ENCODE measurements at regions not wholly inside any gene's neighbourhood (a gene's known extent, or its start where the extent isn't known, plus 50 kb on each side); places are given as distances from the start of the nearest gene placed in this dataset.
A peak's percentile ranks its signal among the peaks of the same experiment; 100 is the strongest.
"Not testable (repeated sequence)": the region's sequence is repeated elsewhere in the genome, so short reads cannot be mapped to it uniquely, and the experiment has no call there.

GRCh38 chr5:62812621-62813255 is 234.1 kb downstream of the LRRC70 start:
- no peak overlapping the region for H3K4me3 ChIP-seq (ENCODE audit: low read length)
- H3K9me3 ChIP-seq (ENCODE audit: insufficient read depth, low read depth, low read length): no peaks in the 10 kb centered on the region
- no peak overlapping the region for H3K9ac ChIP-seq (ENCODE audit: low read depth, low read length)
- no peaks in the 10 kb centered on the region for H3K36me3 ChIP-seq (ENCODE audit: insufficient read depth, low read length)
- WGBS: 88% methylated on average over 6 of the region's 6 CpGs
- H3K4me1 ChIP-seq (ENCODE audit: insufficient read depth, low read length): no peaks in the 10 kb centered on the region
- H3K27ac ChIP-seq (ENCODE audit: low read depth, low read length): no peak overlapping the region
- H3K27me3 ChIP-seq (ENCODE audit: insufficient read depth, low read length): no peaks in the 10 kb centered on the region

GRCh38 chr5:62804819-62805218 is 226.2 kb downstream of the LRRC70 start:
- peak overlapping the region; percentile 23; the same call in 1 of the 2 replicates for H3K4me3 ChIP-seq (ENCODE audit: low read length)
- not testable (repeated sequence) for H3K9ac ChIP-seq (ENCODE audit: low read depth, low read length); H3K4me1 ChIP-seq (ENCODE audit: insufficient read depth, low read length); H3K27ac ChIP-seq (ENCODE audit: low read depth, low read length); H3K27me3 ChIP-seq (ENCODE audit: insufficient read depth, low read length); H3K36me3 ChIP-seq (ENCODE audit: insufficient read depth, low read length); H3K9me3 ChIP-seq (ENCODE audit: insufficient read depth, low read depth, low read length)
- WGBS: 78% methylated on average over 6 of the region's 13 CpGs

GRCh38 chr5:62795926-62796325 is 217.3 kb downstream of the LRRC70 start:
- H3K36me3 ChIP-seq (ENCODE audit: insufficient read depth, low read length): no peaks in the 10 kb centered on the region
- no peaks in the 10 kb centered on the region for H3K27me3 ChIP-seq (ENCODE audit: insufficient read depth, low read length)

GRCh38 chr5:62794456-62794855 is 215.8 kb downstream of the LRRC70 start:
- H3K4me1 ChIP-seq (ENCODE audit: insufficient read depth, low read length): no peaks in the 10 kb centered on the region
- no peak overlapping the region for H3K27ac ChIP-seq (ENCODE audit: low read depth, low read length)
- WGBS: 94% methylated on average over 4 of the region's 4 CpGs

More at GRCh38 chr5:62795926-62796325, 217.3 kb downstream of the LRRC70 start:
- H3K4me1 ChIP-seq (ENCODE audit: insufficient read depth, low read length): no peaks in the 10 kb centered on the region
- H3K4me3 ChIP-seq (ENCODE audit: low read length): no peak overlapping the region
- H3K9me3 ChIP-seq (ENCODE audit: insufficient read depth, low read depth, low read length): peaks cover 12% of the 10 kb centered on the region
- no peak overlapping the region for H3K9ac ChIP-seq (ENCODE audit: low read depth, low read length)
- H3K27ac ChIP-seq (ENCODE audit: low read depth, low read length): no peak overlapping the region

GRCh38 chr5:62791059-62791458 is 212.4 kb downstream of the LRRC70 start:
- Histone ChIP-seq H3K9me3 (ENCODE audit: insufficient read depth, low read depth, low read length) (no peaks in the 10 kb centered on the region), H3K27me3 (ENCODE audit: insufficient read depth, low read length) (no peaks in the 10 kb centered on the region), H3K36me3 (ENCODE audit: insufficient read depth, low read length) (no peaks in the 10 kb centered on the region), H3K9ac (ENCODE audit: low read depth, low read length) (no peak overlapping the region), H3K4me1 (ENCODE audit: insufficient read depth, low read length) (no peaks in the 10 kb centered on the region), H3K4me3 (ENCODE audit: low read length) (no peak overlapping the region), H3K27ac (ENCODE audit: low read depth, low read length) (no peak overlapping the region)
- 70% methylated on average over 1 of the region's 2 CpGs for WGBS

More at GRCh38 chr5:62794456-62794855, 215.8 kb downstream of the LRRC70 start:
- no peaks in the 10 kb centered on the region for H3K36me3 ChIP-seq (ENCODE audit: insufficient read depth, low read length)
- peaks cover 12% of the 10 kb centered on the region for H3K9me3 ChIP-seq (ENCODE audit: insufficient read depth, low read depth, low read length)
- H3K9ac ChIP-seq (ENCODE audit: low read depth, low read length): no peak overlapping the region
- H3K27me3 ChIP-seq (ENCODE audit: insufficient read depth, low read length): no peaks in the 10 kb centered on the region
- H3K4me3 ChIP-seq (ENCODE audit: low read length): no peak overlapping the region

- Histone ChIP-seq H3K36me3 (ENCODE audit: insufficient read depth, low read length) (no peaks in the 10 kb centered on the region), H3K9ac (ENCODE audit: low read depth, low read length) (no peak overlapping the region), H3K9me3 (ENCODE audit: insufficient read depth, low read depth, low read length) (no peaks in the 10 kb centered on the region), H3K27ac (ENCODE audit: low read depth, low read length) (no peak overlapping the region), H3K27me3 (ENCODE audit: insufficient read depth, low read length) (no peaks in the 10 kb centered on the region), H3K4me1 (ENCODE audit: insufficient read depth, low read length) (no peaks in the 10 kb centered on the region), H3K4me3 (ENCODE audit: low read length) (no peak overlapping the region)
- WGBS: 90% methylated on average over 1 of the region's 1 CpG
Measured at GRCh38 chr5:62790348-62790747, 211.7 kb downstream of the LRRC70 start.

GRCh38 chr5:62786099-62786498 is 207.5 kb downstream of the LRRC70 start:
- H3K27ac ChIP-seq (ENCODE audit: low read depth, low read length): no peak overlapping the region
- no peaks in the 10 kb centered on the region for H3K36me3 ChIP-seq (ENCODE audit: insufficient read depth, low read length)
- H3K4me1 ChIP-seq (ENCODE audit: insufficient read depth, low read length): no peaks in the 10 kb centered on the region
- no peaks in the 10 kb centered on the region for H3K27me3 ChIP-seq (ENCODE audit: insufficient read depth, low read length)
- no peaks in the 10 kb centered on the region for H3K9me3 ChIP-seq (ENCODE audit: insufficient read depth, low read depth, low read length)
- H3K4me3 ChIP-seq (ENCODE audit: low read length): no peak overlapping the region
- 100% methylated on average over 1 of the region's 1 CpG for WGBS
- H3K9ac ChIP-seq (ENCODE audit: low read depth, low read length): no peak overlapping the region

- Histone ChIP-seq H3K36me3 (ENCODE audit: insufficient read depth, low read length) (no peaks in the 10 kb centered on the region), H3K9ac (ENCODE audit: low read depth, low read length) (no peak overlapping the region), H3K4me3 (ENCODE audit: low read length) (no peak overlapping the region), H3K4me1 (ENCODE audit: insufficient read depth, low read length) (no peaks in the 10 kb centered on the region), H3K27me3 (ENCODE audit: insufficient read depth, low read length) (no peaks in the 10 kb centered on the region), H3K27ac (ENCODE audit: low read depth, low read length) (no peak overlapping the region), H3K9me3 (ENCODE audit: insufficient read depth, low read depth, low read length) (no peaks in the 10 kb centered on the region)
- WGBS: 91% methylated on average over 6 of the region's 6 CpGs
Measured at GRCh38 chr5:62785588-62785987, 207.0 kb downstream of the LRRC70 start.

GRCh38 chr5:62783374-62784057 is 204.9 kb downstream of the LRRC70 start:
- H3K4me1 ChIP-seq (ENCODE audit: insufficient read depth, low read length): no peaks in the 10 kb centered on the region

GRCh38 chr5:62780888-62781287 is 202.3 kb downstream of the LRRC70 start:
- no peak overlapping the region for H3K27ac ChIP-seq (ENCODE audit: low read depth, low read length)
- WGBS: 82% methylated on average over 7 of the region's 7 CpGs
- H3K36me3 ChIP-seq (ENCODE audit: insufficient read depth, low read length): no peaks in the 10 kb centered on the region
- H3K4me1 ChIP-seq (ENCODE audit: insufficient read depth, low read length): no peaks in the 10 kb centered on the region
- H3K9ac ChIP-seq (ENCODE audit: low read depth, low read length): no peak overlapping the region
- H3K4me3 ChIP-seq (ENCODE audit: low read length): no peak overlapping the region
- no peaks in the 10 kb centered on the region for H3K27me3 ChIP-seq (ENCODE audit: insufficient read depth, low read length)
- no peaks in the 10 kb centered on the region for H3K9me3 ChIP-seq (ENCODE audit: insufficient read depth, low read depth, low read length)

More at GRCh38 chr5:62783374-62784057, 204.9 kb downstream of the LRRC70 start:
- Histone ChIP-seq H3K27me3 (ENCODE audit: insufficient read depth, low read length) (no peaks in the 10 kb centered on the region), H3K9me3 (ENCODE audit: insufficient read depth, low read depth, low read length) (no peaks in the 10 kb centered on the region), H3K27ac (ENCODE audit: low read depth, low read length) (no peak overlapping the region), H3K4me3 (ENCODE audit: low read length) (no peak overlapping the region), H3K9ac (ENCODE audit: low read depth, low read length) (no peak overlapping the region), H3K36me3 (ENCODE audit: insufficient read depth, low read length) (no peaks in the 10 kb centered on the region)
- WGBS: 88% methylated on average over 4 of the region's 5 CpGs

GRCh38 chr5:62780230-62780629 is 201.6 kb downstream of the LRRC70 start:
- Histone ChIP-seq H3K9me3 (ENCODE audit: insufficient read depth, low read depth, low read length) (no peaks in the 10 kb centered on the region), H3K27ac (ENCODE audit: low read depth, low read length) (no peak overlapping the region), H3K9ac (ENCODE audit: low read depth, low read length) (no peak overlapping the region), H3K4me3 (ENCODE audit: low read length) (no peak overlapping the region), H3K27me3 (ENCODE audit: insufficient read depth, low read length) (no peaks in the 10 kb centered on the region), H3K4me1 (ENCODE audit: insufficient read depth, low read length) (no peaks in the 10 kb centered on the region), H3K36me3 (ENCODE audit: insufficient read depth, low read length) (no peaks in the 10 kb centered on the region)
- 94% methylated on average over 11 of the region's 11 CpGs for WGBS

Data from HUES64 (cell line).